Fibroblast of lung (primary cell): ENCODE measurements at regions not wholly inside any gene's neighbourhood (a gene's known extent, or its start where the extent isn't known, plus 50 kb on each side); places are given as distances from the start of the nearest gene placed in this dataset.

Experiments used
- DNase-seq, 2 donors: peaks; one replicate each; pipeline versions ENCODE4 v3.0.0 to v3.0.0-alpha.2; 2010; ENCODE audit warnings: low read depth in 2 of 2
- H2AFZ ChIP-seq: 2 replicates; pipeline ENCODE4 v1.5.1; 2012; ENCODE audit warnings: low read length, control low read depth, inconsistent platforms
- H3K27ac ChIP-seq: 2 replicates; pipeline ENCODE4 v1.5.1; 2011; ENCODE audit warnings: low read length, control low read depth; ENCODE audit not compliant: insufficient read depth
- H3K27me3 ChIP-seq: 2 replicates; pipeline ENCODE4 v1.5.1; 2011; ENCODE audit warnings: mild to moderate bottlenecking, low read length; ENCODE audit not compliant: control insufficient read depth, insufficient read depth
- H3K36me3 ChIP-seq: 2 replicates; pipeline ENCODE4 v1.5.1; 2011; ENCODE audit warnings: low read length; ENCODE audit not compliant: control insufficient read depth, insufficient read depth
- H3K4me1 ChIP-seq: 2 replicates; pipeline ENCODE4 v1.5.1; 2011; ENCODE audit warnings: low read length; ENCODE audit not compliant: control insufficient read depth, insufficient read depth; ENCODE audit errors: extremely low read depth
- H3K4me2 ChIP-seq: 2 replicates; pipeline ENCODE4 v1.5.1; 2011; ENCODE audit warnings: low read length, control low read depth; ENCODE audit not compliant: insufficient read depth; ENCODE audit errors: extremely low read depth
- H3K4me3 ChIP-seq, 4 experiments: fragments of 200-600 bp in 1 of 4; sonication (generic) in 1 of 4; replicated peaks in 1 of 4; 2 replicates each; pipeline ENCODE4 v1.5.1; 2011 to 2016; ENCODE audit warnings: low read length in 4 of 4, low read depth in 3 of 4, mild to moderate bottlenecking in 3 of 4, control low read depth in 2 of 4, inconsistent platforms in 1 of 4, mixed read lengths in 1 of 4; ENCODE audit not compliant: insufficient read depth in 1 of 4; ENCODE audit errors: control extremely low read depth in 1 of 4
- H3K79me2 ChIP-seq: 2 replicates; pipeline ENCODE4 v1.5.1; 2012; ENCODE audit warnings: mild to moderate bottlenecking, low read length, inconsistent platforms; ENCODE audit not compliant: control insufficient read depth, insufficient read depth
- H3K9ac ChIP-seq: 2 replicates; pipeline ENCODE4 v1.5.1; 2011; ENCODE audit warnings: mild to moderate bottlenecking, low read length, control low read depth; ENCODE audit not compliant: insufficient read depth
- H3K9me3 ChIP-seq: 2 replicates; pipeline ENCODE4 v1.5.1; 2012; ENCODE audit warnings: low read depth, low read length; ENCODE audit not compliant: control insufficient read depth, insufficient read depth
- H4K20me1 ChIP-seq: 2 replicates; pipeline ENCODE4 v1.5.1; 2011; ENCODE audit warnings: low read length; ENCODE audit not compliant: control insufficient read depth, insufficient read depth; ENCODE audit errors: extremely low read depth
- EZH2 ChIP-seq: IDR thresholded peaks from 2 replicates; pipeline ENCODE4 v1.5.1; 2012; ENCODE audit warnings: low read length, control low read depth, mild to moderate bottlenecking; ENCODE audit errors: missing control alignments
- TF ChIP-seq, protein P1 (sequence below), 2 donors: IDR thresholded peaks in 1 of 2; conservative IDR thresholded peaks in 1 of 2; 1 replicate in 1 of 2; 2 replicates in 1 of 2; pipeline ENCODE4 v1.5.1; 2011 to 2012; ENCODE audit warnings: low read length in 2 of 2, control low read depth in 1 of 2, inconsistent platforms in 1 of 2, low read depth in 1 of 2, mild to moderate bottlenecking in 1 of 2

DNA sequence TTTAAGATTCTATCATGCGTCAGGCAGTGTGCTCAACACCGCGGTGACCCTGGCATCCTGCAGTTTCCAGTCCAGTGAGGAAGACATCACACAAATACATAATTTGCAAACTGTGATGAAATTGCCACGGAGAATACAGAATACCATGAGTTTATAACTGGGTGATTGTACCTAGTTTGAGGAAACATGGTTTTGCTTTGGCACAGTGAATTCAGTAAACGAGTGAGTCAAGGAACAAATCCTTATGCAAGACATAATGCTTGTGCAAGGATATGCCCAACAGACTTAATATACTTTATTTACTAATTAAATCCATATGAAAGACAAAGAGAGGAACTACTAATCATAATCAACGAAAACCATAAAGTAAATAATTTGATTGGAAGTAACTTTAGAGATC is 311.8 kb upstream of the TMTC1 start:
- Histone ChIP-seq H3K79me2 (no peaks in the 10 kb centered on the region), H3K9me3 (no peaks in the 10 kb centered on the region), H3K9ac (no peak overlapping the region), H3K4me3 (no peak overlapping the region), H3K4me1 (no peaks in the 10 kb centered on the region), H3K27me3 (no peaks in the 10 kb centered on the region), H3K4me2 (no peak overlapping the region), H4K20me1 (no peaks in the 10 kb centered on the region), H2AFZ (no peak overlapping the region), H3K36me3 (no peaks in the 10 kb centered on the region), H3K27ac (no peak overlapping the region)
- DNase-seq: peak in 1 of 2 donors; percentile 6
- TF ChIP-seq, protein P1, sequence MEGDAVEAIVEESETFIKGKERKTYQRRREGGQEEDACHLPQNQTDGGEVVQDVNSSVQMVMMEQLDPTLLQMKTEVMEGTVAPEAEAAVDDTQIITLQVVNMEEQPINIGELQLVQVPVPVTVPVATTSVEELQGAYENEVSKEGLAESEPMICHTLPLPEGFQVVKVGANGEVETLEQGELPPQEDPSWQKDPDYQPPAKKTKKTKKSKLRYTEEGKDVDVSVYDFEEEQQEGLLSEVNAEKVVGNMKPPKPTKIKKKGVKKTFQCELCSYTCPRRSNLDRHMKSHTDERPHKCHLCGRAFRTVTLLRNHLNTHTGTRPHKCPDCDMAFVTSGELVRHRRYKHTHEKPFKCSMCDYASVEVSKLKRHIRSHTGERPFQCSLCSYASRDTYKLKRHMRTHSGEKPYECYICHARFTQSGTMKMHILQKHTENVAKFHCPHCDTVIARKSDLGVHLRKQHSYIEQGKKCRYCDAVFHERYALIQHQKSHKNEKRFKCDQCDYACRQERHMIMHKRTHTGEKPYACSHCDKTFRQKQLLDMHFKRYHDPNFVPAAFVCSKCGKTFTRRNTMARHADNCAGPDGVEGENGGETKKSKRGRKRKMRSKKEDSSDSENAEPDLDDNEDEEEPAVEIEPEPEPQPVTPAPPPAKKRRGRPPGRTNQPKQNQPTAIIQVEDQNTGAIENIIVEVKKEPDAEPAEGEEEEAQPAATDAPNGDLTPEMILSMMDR (conservative IDR thresholded peaks at IDR 0.05 in 1 of 2, IDR thresholded peaks at IDR 0.05 in 1 of 2; ENCODE audit: low read depth in 1 of 2, low read length in 2 of 2): no peak
- no peak for TF ChIP-seq EZH2

- TF ChIP-seq EZH2: no peak
- TF ChIP-seq, protein P1 (conservative IDR thresholded peaks at IDR 0.05 in 1 of 2, IDR thresholded peaks at IDR 0.05 in 1 of 2; ENCODE audit: low read depth in 1 of 2, low read length in 2 of 2): no peak
- Histone ChIP-seq H3K4me1 (no peaks in the 10 kb centered on the region), H3K36me3 (no peaks in the 10 kb centered on the region), H3K79me2 (no peaks in the 10 kb centered on the region), H4K20me1 (no peaks in the 10 kb centered on the region), H3K27me3 (no peaks in the 10 kb centered on the region), H3K27ac (no peak overlapping the region), H3K4me3 (no peak overlapping the region), H3K4me2 (no peak overlapping the region), H2AFZ (no peak overlapping the region), H3K9ac (no peak overlapping the region), H3K9me3 (no peaks in the 10 kb centered on the region)
- DNase-seq: no peak
Observed at GRCh38 chr12:30092983-30093617, 309.4 kb upstream of the TMTC1 start.

GRCh38 chr12:30090258-30090657 is 306.5 kb upstream of the TMTC1 start:
- Histone ChIP-seq H3K9me3 (no peaks in the 10 kb centered on the region), H3K27ac (no peak overlapping the region), H3K4me3 (no peak overlapping the region), H3K9ac (no peak overlapping the region), H2AFZ (no peak overlapping the region), H3K4me2 (no peak overlapping the region), H3K4me1 (no peaks in the 10 kb centered on the region), H3K79me2 (no peaks in the 10 kb centered on the region), H3K27me3 (no peaks in the 10 kb centered on the region), H4K20me1 (no peaks in the 10 kb centered on the region), H3K36me3 (no peaks in the 10 kb centered on the region)
- TF ChIP-seq EZH2: no peak
- TF ChIP-seq, protein P1 (conservative IDR thresholded peaks at IDR 0.05 in 1 of 2, IDR thresholded peaks at IDR 0.05 in 1 of 2; ENCODE audit: low read depth in 1 of 2, low read length in 2 of 2): no peak
- no peak for DNase-seq
